HepG2 (cell line): ENCODE measurements at regions not wholly inside any gene's neighbourhood (a gene's known extent, or its start where the extent isn't known, plus 50 kb on each side); places are given as distances from the start of the nearest gene placed in this dataset.

Experiments used
- CENPX ChIP-seq: sonication (generic); formaldehyde crosslinking; IDR thresholded peaks from 2 replicates; pipeline ENCODE4 v1.9.0; 2021; ENCODE audit warnings: mild to moderate bottlenecking, missing genetic modification reagents, moderate library complexity
- E2F1 ChIP-seq: sonication (generic); formaldehyde crosslinking; IDR thresholded peaks from 2 replicates; pipeline ENCODE4 v1.5.0; 2020; ENCODE audit warnings: missing genetic modification reagents
- EEA1 ChIP-seq: sonication (generic); formaldehyde crosslinking; IDR thresholded peaks from 2 replicates; pipeline ENCODE4 v1.5.1; 2020; ENCODE audit warnings: mild to moderate bottlenecking, missing genetic modification reagents, borderline replicate concordance
- FOXC1 ChIP-seq: sonication (generic); formaldehyde crosslinking; IDR thresholded peaks from 2 replicates; pipeline ENCODE4 v1.8.0; 2022; ENCODE audit warnings: mild to moderate bottlenecking, missing genetic modification reagents, borderline replicate concordance
- LRRFIP1 ChIP-seq: sonication (generic); formaldehyde crosslinking; conservative IDR thresholded peaks from 2 replicates; pipeline ENCODE4 v1.4.0; 2020; ENCODE audit warnings: missing genetic modification reagents
- MBD4 ChIP-seq: IDR thresholded peaks from 2 replicates; pipeline ENCODE4 v1.6.1; 2012; ENCODE audit warnings: low read length, inconsistent platforms, borderline replicate concordance
- PRDM10 ChIP-seq: sonication (generic); formaldehyde crosslinking; IDR thresholded peaks from 2 replicates; pipeline ENCODE4 v1.4.0; 2020; ENCODE audit warnings: low read depth, missing genetic modification reagents
- TF ChIP-seq, protein P1 (sequence below): sonication (generic); formaldehyde crosslinking; IDR thresholded peaks from 2 replicates; pipeline ENCODE4 v1.4.0; 2020; ENCODE audit warnings: missing genetic modification reagents, borderline replicate concordance

- TF ChIP-seq E2F1 (no peak), LRRFIP1 (CRISPR knock-in tag) (no peak), CENPX (CRISPR knock-in tag) (no peak), MBD4 (no peak), PRDM10 (CRISPR knock-in tag) (no peak), FOXC1 (CRISPR knock-in tag) (no peak), EEA1 (CRISPR knock-in tag) (no peak)
- TF ChIP-seq, protein P1, sequence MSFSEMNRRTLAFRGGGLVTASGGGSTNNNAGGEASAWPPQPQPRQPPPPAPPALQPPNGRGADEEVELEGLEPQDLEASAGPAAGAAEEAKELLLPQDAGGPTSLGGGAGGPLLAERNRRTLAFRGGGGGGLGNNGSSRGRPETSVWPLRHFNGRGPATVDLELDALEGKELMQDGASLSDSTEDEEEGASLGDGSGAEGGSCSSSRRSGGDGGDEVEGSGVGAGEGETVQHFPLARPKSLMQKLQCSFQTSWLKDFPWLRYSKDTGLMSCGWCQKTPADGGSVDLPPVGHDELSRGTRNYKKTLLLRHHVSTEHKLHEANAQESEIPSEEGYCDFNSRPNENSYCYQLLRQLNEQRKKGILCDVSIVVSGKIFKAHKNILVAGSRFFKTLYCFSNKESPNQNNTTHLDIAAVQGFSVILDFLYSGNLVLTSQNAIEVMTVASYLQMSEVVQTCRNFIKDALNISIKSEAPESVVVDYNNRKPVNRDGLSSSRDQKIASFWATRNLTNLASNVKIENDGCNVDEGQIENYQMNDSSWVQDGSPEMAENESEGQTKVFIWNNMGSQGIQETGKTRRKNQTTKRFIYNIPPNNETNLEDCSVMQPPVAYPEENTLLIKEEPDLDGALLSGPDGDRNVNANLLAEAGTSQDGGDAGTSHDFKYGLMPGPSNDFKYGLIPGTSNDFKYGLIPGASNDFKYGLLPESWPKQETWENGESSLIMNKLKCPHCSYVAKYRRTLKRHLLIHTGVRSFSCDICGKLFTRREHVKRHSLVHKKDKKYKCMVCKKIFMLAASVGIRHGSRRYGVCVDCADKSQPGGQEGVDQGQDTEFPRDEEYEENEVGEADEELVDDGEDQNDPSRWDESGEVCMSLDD (CRISPR knock-in tag), result no peak
- TF ChIP-seq, all 625 proteins: peak for 0
These were observed 67.4 kb upstream of the MSH6 start (continued) for GRCh38 chr2:47715552-47715951.
